PFSK-1 (cell line): ENCODE measurements at regions not wholly inside any gene's neighbourhood (a gene's known extent, or its start where the extent isn't known, plus 50 kb on each side); places are given as distances from the start of the nearest gene placed in this dataset.

Experiments
- FOXP2 ChIP-seq: optimal IDR thresholded peaks from 2 replicates; pipeline ENCODE3; 2011; ENCODE audit warnings: borderline replicate concordance, control low read depth, inconsistent platforms; ENCODE audit not compliant: insufficient read depth; ENCODE audit errors: extremely low read length, extremely low read depth
- POLR2AphosphoS5 ChIP-seq: IDR thresholded peaks from 2 replicates; pipeline ENCODE4 v1.6.1; 2012; ENCODE audit warnings: low read depth, mild to moderate bottlenecking, control low read depth, low read length, moderate library complexity
- REST ChIP-seq, 2 experiments: IDR thresholded peaks; 2 replicates each; pipeline versions ENCODE4 v1.6.1 to v1.8.0; 2011 to 2012; ENCODE audit warnings: low read depth in 2 of 2, low read length in 2 of 2, control low read depth in 1 of 2, inconsistent platforms in 1 of 2, mild to moderate bottlenecking in 1 of 2, moderate library complexity in 1 of 2; ENCODE audit not compliant: insufficient read depth in 1 of 2
- SIN3A ChIP-seq: IDR thresholded peaks from 2 replicates; pipeline ENCODE4 v1.6.1; 2012; ENCODE audit warnings: mild to moderate bottlenecking, low read length, moderate library complexity, borderline replicate concordance; ENCODE audit not compliant: insufficient read depth
- TAF1 ChIP-seq: IDR thresholded peaks from 2 replicates; pipeline ENCODE4 v1.6.1; 2012; ENCODE audit warnings: low read length, control low read depth, borderline replicate concordance; ENCODE audit not compliant: insufficient read depth

DNA sequence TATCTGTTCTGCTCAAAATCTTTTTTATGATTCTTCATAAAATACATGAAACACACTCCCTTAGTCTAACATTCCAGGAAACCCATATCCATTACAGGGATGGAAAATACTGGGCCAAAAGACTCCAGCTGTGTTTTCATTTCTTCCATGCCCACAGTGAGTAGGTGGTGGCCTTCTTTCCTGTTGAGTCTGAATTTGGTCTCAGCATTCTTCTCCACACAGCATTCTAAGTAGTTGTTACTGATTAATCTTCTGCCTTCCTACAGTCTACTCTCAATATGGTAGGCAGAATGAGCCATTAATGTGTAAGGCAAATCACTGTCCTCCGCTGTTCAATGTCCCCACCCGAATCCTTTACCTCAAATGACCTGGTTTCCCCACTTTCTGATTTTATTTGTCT lies 370.6 kb upstream of the RPS6KA3 start:
- TF ChIP-seq FOXP2 (no peak), POLR2AphosphoS5 (no peak), SIN3A (no peak), TAF1 (no peak), REST (IDR thresholded peaks at IDR 0.05; ENCODE audit: insufficient read depth in 1 of 2, low read depth in 2 of 2, low read length in 2 of 2) (no peak)

- TF ChIP-seq REST (IDR thresholded peaks at IDR 0.05; ENCODE audit: insufficient read depth in 1 of 2, low read depth in 2 of 2, low read length in 2 of 2): no peak
- no peak for TF ChIP-seq FOXP2
- no peak for TF ChIP-seq TAF1
- no peak for TF ChIP-seq SIN3A
- TF ChIP-seq POLR2AphosphoS5: no peak
These were observed 366.7 kb upstream of the RPS6KA3 start for GRCh38 chrX:20633451-20633850.

- no peak for TF ChIP-seq SIN3A
- no peak for TF ChIP-seq FOXP2
- TF ChIP-seq POLR2AphosphoS5: no peak
- no peak for TF ChIP-seq TAF1
- TF ChIP-seq REST (IDR thresholded peaks at IDR 0.05; ENCODE audit: insufficient read depth in 1 of 2, low read depth in 2 of 2, low read length in 2 of 2): no peak
These were observed 356.7 kb upstream of the RPS6KA3 start for GRCh38 chrX:20623448-20623847.

DNA sequence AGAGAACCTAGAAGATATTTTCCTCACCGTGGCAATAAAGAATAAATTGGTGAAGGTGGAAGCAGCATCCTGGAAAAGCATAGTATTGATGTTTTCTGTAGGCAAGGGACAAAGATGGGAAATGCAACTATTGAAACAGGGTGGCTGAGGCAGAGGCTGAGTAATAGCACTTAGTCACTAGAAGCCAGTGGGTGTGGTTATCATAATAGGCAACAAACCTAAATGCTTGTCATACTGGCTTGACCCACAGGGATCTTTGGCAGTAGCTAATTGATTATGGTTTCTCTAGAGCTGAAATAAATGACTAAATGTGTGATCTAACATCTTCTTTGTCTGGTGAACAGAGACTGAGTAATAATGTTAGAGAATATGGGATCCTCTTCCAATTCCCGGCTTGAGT lies 353.6 kb upstream of the RPS6KA3 start:
- TF ChIP-seq FOXP2 (no peak), SIN3A (no peak), REST (IDR thresholded peaks at IDR 0.05; ENCODE audit: insufficient read depth in 1 of 2, low read depth in 2 of 2, low read length in 2 of 2) (no peak), POLR2AphosphoS5 (no peak), TAF1 (no peak)

GRCh38 chrX:20609916-20610415 lies 343.3 kb upstream of the RPS6KA3 start:
- TF ChIP-seq FOXP2 (no peak), POLR2AphosphoS5 (no peak), SIN3A (no peak), TAF1 (no peak), REST (IDR thresholded peaks at IDR 0.05; ENCODE audit: insufficient read depth in 1 of 2, low read depth in 2 of 2, low read length in 2 of 2) (no peak)
